ENCODE measurements at regions not wholly inside any gene's neighbourhood (a gene's known extent, or its start where the extent isn't known, plus 50 kb on each side); places are given as distances from the start of the nearest gene placed in this dataset.

GRCh38 chr16:86229866-86230656 lies 280.3 kb upstream of the FOXF1 start:
- TF ChIP-seq, protein P1, sequence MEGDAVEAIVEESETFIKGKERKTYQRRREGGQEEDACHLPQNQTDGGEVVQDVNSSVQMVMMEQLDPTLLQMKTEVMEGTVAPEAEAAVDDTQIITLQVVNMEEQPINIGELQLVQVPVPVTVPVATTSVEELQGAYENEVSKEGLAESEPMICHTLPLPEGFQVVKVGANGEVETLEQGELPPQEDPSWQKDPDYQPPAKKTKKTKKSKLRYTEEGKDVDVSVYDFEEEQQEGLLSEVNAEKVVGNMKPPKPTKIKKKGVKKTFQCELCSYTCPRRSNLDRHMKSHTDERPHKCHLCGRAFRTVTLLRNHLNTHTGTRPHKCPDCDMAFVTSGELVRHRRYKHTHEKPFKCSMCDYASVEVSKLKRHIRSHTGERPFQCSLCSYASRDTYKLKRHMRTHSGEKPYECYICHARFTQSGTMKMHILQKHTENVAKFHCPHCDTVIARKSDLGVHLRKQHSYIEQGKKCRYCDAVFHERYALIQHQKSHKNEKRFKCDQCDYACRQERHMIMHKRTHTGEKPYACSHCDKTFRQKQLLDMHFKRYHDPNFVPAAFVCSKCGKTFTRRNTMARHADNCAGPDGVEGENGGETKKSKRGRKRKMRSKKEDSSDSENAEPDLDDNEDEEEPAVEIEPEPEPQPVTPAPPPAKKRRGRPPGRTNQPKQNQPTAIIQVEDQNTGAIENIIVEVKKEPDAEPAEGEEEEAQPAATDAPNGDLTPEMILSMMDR (IDR thresholded peaks at IDR 0.05) = no peak
- TF ChIP-seq POLR2A (IDR thresholded peaks at IDR 0.05) (no peak), EP300 (IDR thresholded peaks at IDR 0.05) (no peak), POLR2AphosphoS5 (IDR thresholded peaks at IDR 0.05) (no peak)
